Trophoblast cell (in vitro differentiated cells and primary cell): ENCODE measurements at regions not wholly inside any gene's neighbourhood (a gene's known extent, or its start where the extent isn't known, plus 50 kb on each side); places are given as distances from the start of the nearest gene placed in this dataset.

ENCODE experiments used
- DNase-seq, 2 donors: peaks; one replicate each; pipeline ENCODE4 v3.0.0-alpha.2; 2016
- H2AFZ ChIP-seq: 2 replicates; pipeline ENCODE4 v1.6.1; 2013; ENCODE audit warnings: low read length, moderate library complexity, mild to moderate bottlenecking; ENCODE audit not compliant: insufficient read depth, poor library complexity
- H2AK5ac ChIP-seq: 2 replicates; pipeline ENCODE4 v1.6.1; 2013; ENCODE audit warnings: mild to moderate bottlenecking, low read length
- H2BK120ac ChIP-seq: 2 replicates; pipeline ENCODE4 v1.6.1; 2013; ENCODE audit warnings: low read length, mild to moderate bottlenecking, moderate library complexity; ENCODE audit not compliant: insufficient read depth, poor library complexity
- H2BK12ac ChIP-seq: 2 replicates; pipeline ENCODE4 v1.6.1; 2013; ENCODE audit warnings: mild to moderate bottlenecking, low read length, moderate library complexity
- H2BK5ac ChIP-seq: 2 replicates; pipeline ENCODE4 v1.6.1; 2013; ENCODE audit warnings: low read length, low read depth, moderate library complexity, mild to moderate bottlenecking; ENCODE audit not compliant: poor library complexity
- H3K14ac ChIP-seq: 2 replicates; pipeline ENCODE4 v1.6.1; 2013; ENCODE audit warnings: mild to moderate bottlenecking, low read length
- H3K18ac ChIP-seq: 2 replicates; pipeline ENCODE4 v1.6.1; 2013; ENCODE audit warnings: mild to moderate bottlenecking, low read length
- H3K23ac ChIP-seq: 2 replicates; pipeline ENCODE4 v1.6.1; 2013; ENCODE audit warnings: low read length
- H3K27ac ChIP-seq: 2 replicates; pipeline ENCODE4 v1.5.1; 2013; ENCODE audit warnings: low read depth, mild to moderate bottlenecking, inconsistent platforms, low read length, moderate library complexity
- H3K27me3 ChIP-seq: 2 replicates; pipeline ENCODE4 v1.6.1; 2013; ENCODE audit warnings: inconsistent platforms, mild to moderate bottlenecking, low read length, moderate library complexity; ENCODE audit not compliant: insufficient read depth
- H3K36me3 ChIP-seq, 2 experiments: 1 replicate in 1 of 2; 2 replicates in 1 of 2; pipeline ENCODE4 v1.6.1; 2013; ENCODE audit warnings: low read length in 2 of 2, mild to moderate bottlenecking in 2 of 2, moderate library complexity in 1 of 2; ENCODE audit not compliant: insufficient read depth in 2 of 2, control insufficient read depth in 1 of 2
- H3K4ac ChIP-seq: 2 replicates; pipeline ENCODE4 v1.6.1; 2013; ENCODE audit warnings: low read depth, mild to moderate bottlenecking, low read length, moderate library complexity
- H3K4me1 ChIP-seq, 2 experiments: 1 replicate in 1 of 2; 2 replicates in 1 of 2; pipeline ENCODE4 v1.6.1; 2013; ENCODE audit warnings: low read length in 2 of 2, mild to moderate bottlenecking in 2 of 2, moderate library complexity in 1 of 2; ENCODE audit not compliant: insufficient read depth in 2 of 2, control insufficient read depth in 1 of 2
- H3K4me2 ChIP-seq: 2 replicates; pipeline ENCODE4 v1.6.1; 2013; ENCODE audit warnings: inconsistent platforms, mild to moderate bottlenecking, low read length, moderate library complexity
- H3K4me3 ChIP-seq: 2 replicates; pipeline ENCODE4 v1.5.1; 2013; ENCODE audit warnings: mild to moderate bottlenecking, low read depth, low read length, inconsistent platforms
- H3K79me1 ChIP-seq: one replicate; pipeline ENCODE4 v1.6.1; 2013; ENCODE audit warnings: low read length
- H3K79me2 ChIP-seq: 2 replicates; pipeline ENCODE4 v1.6.1; 2013; ENCODE audit warnings: low read length, mild to moderate bottlenecking; ENCODE audit not compliant: control insufficient read depth, insufficient read depth, poor library complexity
- H3K9ac ChIP-seq: 2 replicates; pipeline ENCODE4 v1.6.1; 2013; ENCODE audit warnings: mild to moderate bottlenecking, low read length
- H3K9me3 ChIP-seq: 2 replicates; pipeline ENCODE4 v1.6.1; 2013; ENCODE audit warnings: low read depth, mild to moderate bottlenecking, control low read depth, inconsistent platforms, low read length; ENCODE audit not compliant: insufficient read depth
- H4K12ac ChIP-seq: 2 replicates; pipeline ENCODE4 v1.6.1; 2013; ENCODE audit warnings: low read depth, mild to moderate bottlenecking, low read length, moderate library complexity
- H4K8ac ChIP-seq: 2 replicates; pipeline ENCODE4 v1.6.1; 2013; ENCODE audit warnings: low read depth, mild to moderate bottlenecking, low read length, moderate library complexity
- H4K91ac ChIP-seq: one replicate; pipeline ENCODE4 v1.6.1; 2013; ENCODE audit warnings: low read depth, mild to moderate bottlenecking, low read length, moderate library complexity
- WGBS: extraction: QIAGEN DNeasy Blood & Tissue Kit; methylation state at CpG from one replicate; pipeline ENCODE4 v1.1.7; 2013; ENCODE audit warnings: missing lambda C conversion rate; ENCODE audit not compliant: insufficient read length, insufficient coverage; ENCODE audit errors: extremely low coverage; 5-methylcytosine and 5-hydroxymethylcytosine counted together

DNA sequence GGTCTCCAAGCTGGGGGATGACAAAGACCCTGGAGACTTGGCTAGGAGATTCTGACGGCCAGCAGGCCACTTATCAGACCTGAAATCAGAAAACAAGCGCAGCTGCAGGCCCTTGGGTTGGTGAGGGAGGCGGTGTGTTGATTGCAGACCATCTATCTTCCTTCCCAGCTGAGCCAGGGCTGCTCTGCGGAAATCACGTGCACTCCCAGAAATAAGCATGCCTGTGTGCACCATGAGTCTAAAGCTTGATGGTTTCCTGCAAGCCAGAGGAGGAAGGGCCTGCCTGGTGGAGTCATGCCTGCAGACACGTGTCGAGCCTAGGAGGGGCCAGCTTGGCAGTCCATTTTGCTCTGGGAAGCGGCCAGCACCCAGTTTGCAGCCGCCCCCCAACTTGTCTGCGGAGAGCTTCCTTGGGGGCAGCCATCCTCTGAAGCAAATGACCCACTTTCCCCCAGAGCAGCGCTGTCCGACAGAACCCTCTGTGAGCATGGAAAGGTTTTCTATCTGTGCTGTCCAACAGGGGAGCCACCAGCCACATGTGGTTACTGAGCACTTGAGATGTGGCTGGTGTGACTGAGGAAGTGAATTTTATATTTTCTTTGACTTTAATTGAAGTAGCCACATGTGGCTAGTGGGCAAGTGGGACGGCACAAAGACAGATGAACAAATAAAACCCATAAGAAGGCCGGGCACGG lies 175.7 kb upstream of the BCOR start:
- Histone ChIP-seq H2AK5ac (no peak overlapping the region), H3K9me3 (no peaks in the 10 kb centered on the region), H3K4me1 (peaks cover 8 to 13% of the 10 kb centered on the region in 2 experiments), H3K14ac (peak overlapping the region; percentile 26), H3K27me3 (no peaks in the 10 kb centered on the region), H2BK120ac (peak overlapping the region; percentile 24), H3K79me2 (no peaks in the 10 kb centered on the region), H3K27ac (peak overlapping the region; percentile 70), H2BK5ac (no peak overlapping the region), H4K8ac (no peak overlapping the region), H4K12ac (no peak overlapping the region), H3K4ac (peak overlapping the region; percentile 51), H3K9ac (no peak overlapping the region), H3K4me2 (no peak overlapping the region), H3K79me1 (peaks cover 9% of the 10 kb centered on the region), H3K23ac (no peak overlapping the region), H3K36me3 (no peaks in the 10 kb centered on the region), H3K18ac (no peak overlapping the region), H2AFZ (no peak overlapping the region), H2BK12ac (peak overlapping the region; percentile 44), H4K91ac (peak overlapping the region; percentile 58), H3K4me3 (no peak overlapping the region)
- WGBS: no CpG with 5 or more reads among the region's 15 CpGs
- peak; percentile 50 to 60 for DNase-seq

GRCh38 chrX:40272776-40273175 lies 175.0 kb upstream of the BCOR start:
- no CpG with 5 or more reads among the region's 6 CpGs for WGBS
- no peak for DNase-seq
- no peaks in the 10 kb centered on the region for H3K79me2 ChIP-seq
- no peak overlapping the region for H3K23ac ChIP-seq
- peak overlapping the region; percentile 44 for H2BK12ac ChIP-seq
- H4K12ac ChIP-seq: no peak overlapping the region
- peak overlapping the region; percentile 20 for H2BK5ac ChIP-seq
- H3K14ac ChIP-seq: no peak overlapping the region
- H3K4me2 ChIP-seq: no peak overlapping the region
- no peak overlapping the region for H3K4me3 ChIP-seq
- no peak overlapping the region for H3K9ac ChIP-seq
- H3K4ac ChIP-seq: no peak overlapping the region
- H2AFZ ChIP-seq: no peak overlapping the region
- no peak overlapping the region for H2AK5ac ChIP-seq
- no peak overlapping the region for H3K18ac ChIP-seq
- H2BK120ac ChIP-seq: no peak overlapping the region
- peak overlapping the region; percentile 90 for H4K91ac ChIP-seq
- H3K27me3 ChIP-seq: no peaks in the 10 kb centered on the region
- H3K27ac ChIP-seq: no peak overlapping the region
- H3K4me1 ChIP-seq: peaks cover 8 to 12% of the 10 kb centered on the region in 2 experiments
- no peak overlapping the region for H4K8ac ChIP-seq
- H3K36me3 ChIP-seq: no peaks in the 10 kb centered on the region
- no peaks in the 10 kb centered on the region for H3K9me3 ChIP-seq
- H3K79me1 ChIP-seq: peaks cover 5% of the 10 kb centered on the region

DNA sequence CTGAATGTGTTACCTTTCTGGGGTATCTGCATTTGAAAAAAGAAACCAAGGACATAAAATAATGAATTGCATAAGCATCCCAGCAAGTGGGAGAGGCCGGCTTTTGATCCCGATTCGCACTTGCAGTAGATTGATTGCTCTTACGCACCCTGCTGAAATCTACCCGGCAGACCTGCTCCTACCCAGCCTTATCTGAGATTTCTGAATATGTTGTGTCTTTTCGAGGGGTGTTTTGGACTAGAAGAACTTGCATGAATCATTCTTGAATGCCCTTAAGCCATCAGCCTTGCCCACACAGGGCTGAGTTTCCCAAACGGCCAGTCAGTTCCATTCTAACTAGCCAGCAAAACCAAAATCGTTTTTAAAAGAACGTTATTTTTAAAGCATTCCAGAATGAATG lies 174.4 kb upstream of the BCOR start:
- no peak overlapping the region for H4K12ac ChIP-seq
- no peak overlapping the region for H2BK120ac ChIP-seq
- no peak overlapping the region for H3K4me3 ChIP-seq
- H3K4me1 ChIP-seq: peaks cover 12 to 17% of the 10 kb centered on the region in 2 experiments
- H3K9me3 ChIP-seq: no peaks in the 10 kb centered on the region
- H4K91ac ChIP-seq: no peak overlapping the region
- no peak overlapping the region for H4K8ac ChIP-seq
- no peak overlapping the region for H2AFZ ChIP-seq
- no CpG with 5 or more reads among the region's 9 CpGs for WGBS
- H3K4me2 ChIP-seq: no peak overlapping the region
- peak; percentile 50 to 78 for DNase-seq
- peaks cover 7% of the 10 kb centered on the region for H3K79me1 ChIP-seq
- no peaks in the 10 kb centered on the region for H3K36me3 ChIP-seq
- no peaks in the 10 kb centered on the region for H3K27me3 ChIP-seq
- no peak overlapping the region for H3K9ac ChIP-seq
- H3K23ac ChIP-seq: no peak overlapping the region
- H2BK12ac ChIP-seq: no peak overlapping the region
- no peak overlapping the region for H3K27ac ChIP-seq
- no peak overlapping the region for H2BK5ac ChIP-seq
- no peak overlapping the region for H3K18ac ChIP-seq
- no peak overlapping the region for H3K4ac ChIP-seq
- H3K14ac ChIP-seq: no peak overlapping the region
- H3K79me2 ChIP-seq: peaks cover 2% of the 10 kb centered on the region
- H2AK5ac ChIP-seq: no peak overlapping the region

GRCh38 chrX:40268188-40268520 lies 170.4 kb upstream of the BCOR start:
- Histone ChIP-seq H3K27me3 (no peaks in the 10 kb centered on the region), H4K8ac (no peak overlapping the region), H3K18ac (no peak overlapping the region), H3K79me1 (peaks cover 6% of the 10 kb centered on the region), H3K27ac (no peak overlapping the region), H4K12ac (no peak overlapping the region), H4K91ac (no peak overlapping the region), H3K79me2 (peaks cover 2% of the 10 kb centered on the region), H2BK120ac (no peak overlapping the region), H3K9ac (no peak overlapping the region), H3K23ac (no peak overlapping the region), H3K36me3 (no peaks in the 10 kb centered on the region), H3K4ac (no peak overlapping the region), H2AFZ (no peak overlapping the region), H2AK5ac (no peak overlapping the region), H2BK5ac (no peak overlapping the region), H2BK12ac (peak overlapping the region; percentile 64), H3K9me3 (no peaks in the 10 kb centered on the region), H3K4me3 (no peak overlapping the region), H3K4me2 (no peak overlapping the region), H3K14ac (no peak overlapping the region), H3K4me1 (peaks cover 9 to 16% of the 10 kb centered on the region in 2 experiments)
- no peak for DNase-seq
- no CpG with 5 or more reads among the region's 4 CpGs for WGBS
